Adrenal gland (tissue), 9 donors: ENCODE measurements at regions not wholly inside any gene's neighbourhood (a gene's known extent, or its start where the extent isn't known, plus 50 kb on each side); places are given as distances from the start of the nearest gene placed in this dataset.

ENCODE experiments used
- DNase-seq, 7 donors: peaks; one replicate each; pipeline ENCODE4 v3.0.0-alpha.2; 2019 to 2020
- H3K27ac ChIP-seq, 5 donors: fragments of 200-600 bp; sonication (generic) in 4 of 5; 1 replicate in 3 of 5; 2 replicates in 2 of 5; pipeline versions ENCODE4 v1.5.1 to v1.8.0; 2016 to 2020; ENCODE audit warnings: mild to moderate bottlenecking in 1 of 5
- H3K27me3 ChIP-seq: fragments of 200-600 bp; 2 replicates; pipeline ENCODE4 v1.8.0; 2021
- H3K36me3 ChIP-seq, 2 donors: fragments of 200-600 bp; replicated peaks in 1 of 2; 1 replicate in 1 of 2; 2 replicates in 1 of 2; pipeline versions ENCODE4 v1.5.1 to v1.8.0; 2018 to 2022
- H3K4me1 ChIP-seq, 2 donors: fragments of 200-600 bp; replicated peaks in 1 of 2; 1 replicate in 1 of 2; 2 replicates in 1 of 2; pipeline versions ENCODE4 v1.5.1 to v1.8.0; 2018 to 2021
- H3K4me3 ChIP-seq, 4 donors: fragments of 200-600 bp; sonication (generic) in 3 of 4; one replicate each; pipeline ENCODE4 v1.5.1; 2016 to 2018
- H3K9me3 ChIP-seq, 3 donors: fragments of 200-600 bp; sonication (generic) in 1 of 3; replicated peaks in 1 of 3; 1 replicate in 2 of 3; 2 replicates in 1 of 3; pipeline versions ENCODE4 v1.5.1 to v1.8.0; 2016 to 2021
- POLR2A ChIP-seq, 2 donors: fragments of 450-650 bp; IDR thresholded peaks; one replicate each; pipeline ENCODE4 v1.6.1; 2017; ENCODE audit warnings: antibody characterized with exemption in 2 of 2, mild to moderate bottlenecking in 2 of 2, moderate library complexity in 1 of 2
- WGBS, 4 donors: extraction: QIAGEN DNeasy Blood & Tissue Kit in 2 of 4; methylation state at CpG; one replicate each; pipeline versions ENCODE4 v1.1.5 to v1.1.7; 2013 to 2017; 5-methylcytosine and 5-hydroxymethylcytosine counted together
- intact Hi-C, 2 donors: fragments of 100-400 bp; cut with DNase I; formaldehyde crosslinking; loops; one replicate each; pipeline versions ENCODE4 v1.14.1 to v1.15.0; 2022 to 2023
- TF ChIP-seq, protein P1 (sequence below), 6 experiments: fragments of 450-650 bp in 4 of 6; fragments of 200-600 bp in 2 of 6; sonication (generic) in 1 of 6; IDR thresholded peaks; 1 replicate in 5 of 6; 2 replicates in 1 of 6; pipeline versions ENCODE4 v1.5.1 to v1.8.0; 2016 to 2021; ENCODE audit warnings: antibody characterized with exemption in 6 of 6, mild to moderate bottlenecking in 2 of 6, moderate library complexity in 1 of 6
- donor health status: healthy with polysubstance abuse.
- donor health status: Bipolar disorder and iron deficiency.
- donor health status: DM: yes; HTN: yes; CAD: no.
- donor health status: DM: no; HTN: no; CAD: no.
- donor health status: DM: no; HTN: no; CAD: no.

DNA sequence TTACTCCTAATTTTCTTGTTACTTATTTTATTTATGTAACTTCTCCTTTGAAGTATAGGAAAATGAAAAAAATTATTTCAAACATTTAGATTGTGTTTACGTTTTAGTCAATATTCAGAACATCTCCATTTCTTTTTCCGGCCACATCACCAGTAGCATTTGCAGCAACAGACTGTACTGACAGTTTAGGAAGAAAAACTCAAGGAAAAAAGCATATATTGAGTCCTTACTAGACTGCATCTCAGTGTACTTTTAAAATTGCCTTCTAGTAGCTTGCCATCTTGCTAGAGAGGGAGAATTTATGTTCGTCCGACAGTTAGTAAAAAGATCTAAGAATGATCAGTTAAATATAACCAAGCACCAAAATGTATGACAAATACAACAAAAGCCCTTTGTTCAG lies 625.0 kb upstream of the MIS18BP1 start:
- no peaks in the 10 kb centered on the region for H3K27me3 ChIP-seq
- H3K27ac ChIP-seq: no peak overlapping the region
- intact Hi-C loops: no loop called here
- H3K36me3 ChIP-seq: no peaks in the 10 kb centered on the region
- WGBS, 4 donors: 72 to 94% (median 87%) methylated on average over 4 of the region's 4 CpGs
- H3K4me3 ChIP-seq: no peak overlapping the region
- TF ChIP-seq, protein P1, sequence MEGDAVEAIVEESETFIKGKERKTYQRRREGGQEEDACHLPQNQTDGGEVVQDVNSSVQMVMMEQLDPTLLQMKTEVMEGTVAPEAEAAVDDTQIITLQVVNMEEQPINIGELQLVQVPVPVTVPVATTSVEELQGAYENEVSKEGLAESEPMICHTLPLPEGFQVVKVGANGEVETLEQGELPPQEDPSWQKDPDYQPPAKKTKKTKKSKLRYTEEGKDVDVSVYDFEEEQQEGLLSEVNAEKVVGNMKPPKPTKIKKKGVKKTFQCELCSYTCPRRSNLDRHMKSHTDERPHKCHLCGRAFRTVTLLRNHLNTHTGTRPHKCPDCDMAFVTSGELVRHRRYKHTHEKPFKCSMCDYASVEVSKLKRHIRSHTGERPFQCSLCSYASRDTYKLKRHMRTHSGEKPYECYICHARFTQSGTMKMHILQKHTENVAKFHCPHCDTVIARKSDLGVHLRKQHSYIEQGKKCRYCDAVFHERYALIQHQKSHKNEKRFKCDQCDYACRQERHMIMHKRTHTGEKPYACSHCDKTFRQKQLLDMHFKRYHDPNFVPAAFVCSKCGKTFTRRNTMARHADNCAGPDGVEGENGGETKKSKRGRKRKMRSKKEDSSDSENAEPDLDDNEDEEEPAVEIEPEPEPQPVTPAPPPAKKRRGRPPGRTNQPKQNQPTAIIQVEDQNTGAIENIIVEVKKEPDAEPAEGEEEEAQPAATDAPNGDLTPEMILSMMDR (IDR thresholded peaks at IDR 0.05): no peak
- no peak for TF ChIP-seq POLR2A (IDR thresholded peaks at IDR 0.05)
- DNase-seq: no peak
- no peaks in the 10 kb centered on the region for H3K9me3 ChIP-seq
- H3K4me1 ChIP-seq: no peaks in the 10 kb centered on the region

DNA sequence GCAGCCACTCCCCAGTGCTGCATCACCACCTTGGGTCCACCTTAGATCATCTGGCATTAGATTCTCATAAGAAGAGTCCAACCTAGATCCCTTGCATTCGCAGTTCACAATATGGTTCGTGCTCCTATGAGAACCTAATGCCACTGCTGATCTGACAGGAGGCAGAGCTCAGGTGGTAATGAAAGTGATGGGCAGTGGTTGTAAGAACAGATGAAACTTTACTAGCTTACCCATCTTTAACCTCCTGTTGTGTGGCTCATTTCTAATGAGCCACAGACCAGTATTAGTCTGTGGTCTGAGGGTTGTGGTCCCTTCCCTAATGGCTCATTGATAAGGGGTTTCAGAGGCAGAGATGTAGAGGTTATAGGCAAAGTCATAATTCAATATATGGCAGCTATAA lies 615.9 kb upstream of the MIS18BP1 start:
- no peak overlapping the region for H3K4me3 ChIP-seq
- TF ChIP-seq, protein P1 (IDR thresholded peaks at IDR 0.05): no peak
- no peak for TF ChIP-seq POLR2A (IDR thresholded peaks at IDR 0.05)
- WGBS, 4 donors: 85 to 91% (median 88%) methylated on average over 2 of the region's 2 CpGs
- intact Hi-C loops: no loop called here
- no peaks in the 10 kb centered on the region for H3K36me3 ChIP-seq
- no peak overlapping the region for H3K27ac ChIP-seq
- no peaks in the 10 kb centered on the region for H3K9me3 ChIP-seq
- no peaks in the 10 kb centered on the region for H3K4me1 ChIP-seq
- DNase-seq: no peak
- no peaks in the 10 kb centered on the region for H3K27me3 ChIP-seq

DNA sequence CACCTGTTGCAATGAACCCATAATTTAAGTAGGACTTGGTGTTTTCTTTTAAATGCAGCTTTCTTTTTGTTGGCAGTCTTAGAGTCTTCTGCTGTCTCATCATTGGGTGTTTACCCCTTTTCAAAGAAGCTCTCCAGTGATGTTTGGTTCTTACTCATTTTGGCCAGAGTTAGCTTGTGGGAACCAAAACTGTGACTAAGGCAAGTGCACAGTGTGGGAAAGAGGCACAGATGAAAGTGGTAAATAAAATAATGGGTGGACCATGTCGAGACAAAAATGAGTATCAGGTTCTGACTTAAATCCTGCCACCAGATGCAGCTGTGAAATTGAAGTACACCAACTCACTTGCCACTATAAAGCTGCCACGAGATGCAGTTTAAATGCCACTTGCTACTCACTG lies 615.4 kb upstream of the MIS18BP1 start:
- Histone ChIP-seq H3K9me3 (no peaks in the 10 kb centered on the region), H3K27ac (no peak overlapping the region), H3K36me3 (no peaks in the 10 kb centered on the region), H3K4me3 (no peak overlapping the region), H3K4me1 (no peaks in the 10 kb centered on the region), H3K27me3 (no peaks in the 10 kb centered on the region)
- TF ChIP-seq, protein P1 (IDR thresholded peaks at IDR 0.05): no peak
- no peak for TF ChIP-seq POLR2A (IDR thresholded peaks at IDR 0.05)
- DNase-seq: no peak
- WGBS, 4 donors: 23 to 33% (median 30%) methylated on average over 2 of the region's 2 CpGs
- intact Hi-C loops: no loop called here

DNA sequence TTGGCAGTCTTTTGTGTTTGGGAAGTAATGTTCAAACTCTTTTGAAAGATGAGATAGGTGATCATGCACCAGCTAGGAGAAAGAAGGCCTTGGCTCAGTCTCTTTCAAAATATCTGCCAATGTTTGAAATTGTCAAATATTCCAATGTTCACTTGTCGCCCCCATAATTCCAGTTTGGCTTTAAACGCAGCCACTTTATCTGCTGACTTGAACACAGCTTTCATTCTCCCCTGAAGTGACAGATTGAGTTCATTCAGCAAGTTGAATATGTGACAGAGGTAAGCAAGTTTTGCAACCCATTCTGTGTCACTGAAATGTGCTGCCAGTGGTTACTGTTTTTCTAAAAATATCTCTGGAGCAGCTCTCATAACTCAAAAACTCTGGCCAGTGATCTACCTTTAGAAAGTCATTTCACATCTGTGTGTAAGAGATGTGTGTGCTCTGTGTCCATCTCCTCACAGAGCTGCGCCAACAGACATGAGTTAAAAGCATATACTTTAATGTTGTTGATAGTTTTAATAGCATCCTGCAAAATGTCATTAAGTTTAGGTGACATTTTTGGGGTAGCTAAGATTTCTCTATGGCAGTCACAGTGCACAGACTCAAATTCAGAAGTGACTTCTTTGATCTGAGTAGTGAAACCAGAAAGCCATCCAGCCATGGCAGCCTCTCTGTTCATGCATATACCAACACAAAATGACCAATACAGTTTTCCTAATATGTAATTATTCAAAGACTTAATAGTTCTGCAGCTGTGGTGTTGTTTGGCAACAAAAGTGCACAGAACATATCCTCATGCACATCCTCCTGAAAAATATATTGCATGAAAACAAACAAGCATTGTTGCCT lies 614.3 kb upstream of the MIS18BP1 start:
- Histone ChIP-seq H3K27me3 (no peaks in the 10 kb centered on the region), H3K4me3 (no peak overlapping the region), H3K9me3 (no peaks in the 10 kb centered on the region), H3K36me3 (no peaks in the 10 kb centered on the region), H3K4me1 (no peaks in the 10 kb centered on the region), H3K27ac (peak overlapping the region in 1 of 5 donors; percentile 44)
- 71 to 92% (median 81%) methylated on average over 3 of the region's 3 CpGs for WGBS, 4 donors
- TF ChIP-seq, protein P1 (IDR thresholded peaks at IDR 0.05): no peak
- no peak for TF ChIP-seq POLR2A (IDR thresholded peaks at IDR 0.05)
- DNase-seq: no peak
- intact Hi-C loops: no loop called here
